Smooth muscle cell (in vitro differentiated cells): ENCODE measurements at regions not wholly inside any gene's neighbourhood (a gene's known extent, or its start where the extent isn't known, plus 50 kb on each side); places are given as distances from the start of the nearest gene placed in this dataset.

Experiments
- DNase-seq: peaks from one replicate; lab custom pipeline; 2025; ENCODE audit not compliant: unreplicated experiment; lab: John Stamatoyannopoulos, UW
- H2AFZ ChIP-seq: fragments of 200-600 bp; sonication (generic); 2 replicates; pipeline ENCODE4 v1.6.0; 2016; ENCODE audit warnings: antibody characterized with exemption, low read depth, mild to moderate bottlenecking
- H3F3A ChIP-seq: fragments of 200-600 bp; sonication (generic); 2 replicates; pipeline ENCODE4 v1.6.0; 2017; ENCODE audit warnings: antibody characterized with exemption, low read depth
- H3K27ac ChIP-seq: fragments of 200-600 bp; sonication (generic); 2 replicates; pipeline ENCODE4 v1.5.1; 2016; ENCODE audit warnings: low read depth, mild to moderate bottlenecking
- H3K27me3 ChIP-seq: fragments of 200-600 bp; sonication (generic); 2 replicates; pipeline ENCODE4 v1.6.1; 2016; ENCODE audit warnings: low read depth, mild to moderate bottlenecking
- H3K36me3 ChIP-seq: fragments of 200-600 bp; sonication (generic); 2 replicates; pipeline ENCODE4 v1.5.1; 2016; ENCODE audit warnings: low read depth
- H3K4me1 ChIP-seq: fragments of 200-600 bp; sonication (generic); 2 replicates; pipeline ENCODE4 v1.5.1; 2016; ENCODE audit warnings: low read depth
- H3K4me2 ChIP-seq: fragments of 200-600 bp; sonication (generic); 2 replicates; pipeline ENCODE4 v1.6.0; 2016; ENCODE audit warnings: mild to moderate bottlenecking
- H3K4me3 ChIP-seq: fragments of 200-600 bp; sonication (generic); 2 replicates; pipeline ENCODE4 v1.5.1; 2016; ENCODE audit warnings: mild to moderate bottlenecking
- H3K79me2 ChIP-seq: fragments of 200-600 bp; sonication (generic); 2 replicates; pipeline ENCODE4 v1.6.0; 2016; ENCODE audit warnings: low read depth, mild to moderate bottlenecking
- H3K9ac ChIP-seq: fragments of 200-600 bp; sonication (generic); 2 replicates; pipeline ENCODE4 v1.6.0; 2016; ENCODE audit warnings: low read depth
- H3K9me3 ChIP-seq: fragments of 200-600 bp; sonication (generic); replicated peaks from 2 replicates; pipeline ENCODE4 v1.5.1; 2016; ENCODE audit warnings: low read depth
- H4K20me1 ChIP-seq: fragments of 200-600 bp; sonication (generic); 2 replicates; pipeline ENCODE4 v1.6.0; 2016; ENCODE audit warnings: low read depth
- WGBS: methylation state at CpG from one replicate; pipeline ENCODE4 v1.1.7; 2016; ENCODE audit warnings: low lambda C conversion rate; 5-methylcytosine and 5-hydroxymethylcytosine counted together
- TF ChIP-seq, protein P1 (sequence below): fragments of 200-600 bp; sonication (generic); IDR thresholded peaks from 2 replicates; pipeline ENCODE4 v1.5.1; 2017; ENCODE audit warnings: borderline replicate concordance, mild to moderate bottlenecking, antibody characterized with exemption; ENCODE audit not compliant: insufficient read depth, poor library complexity, severe bottlenecking

DNA sequence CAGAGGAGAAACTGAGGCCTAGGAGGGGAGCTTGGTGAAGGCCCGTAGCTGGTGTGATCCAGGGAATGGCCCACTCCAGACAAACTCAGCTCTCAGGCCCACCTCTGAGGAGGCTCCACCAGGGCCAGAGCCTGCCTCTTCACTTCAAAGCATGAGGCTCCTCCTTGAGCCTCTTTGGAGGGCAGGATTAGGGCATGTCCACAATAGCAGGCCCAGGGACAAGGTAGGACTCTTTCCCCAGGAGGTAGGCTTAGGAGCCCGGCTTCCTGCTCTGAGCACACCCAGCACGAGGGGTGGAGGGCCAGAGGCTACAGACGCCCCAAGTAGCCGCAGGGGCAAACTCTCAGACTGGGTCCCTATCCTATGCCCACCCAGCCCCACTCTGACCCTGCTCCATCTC is 164.6 kb upstream of the ZMIZ1 start:
- no peaks in the 10 kb centered on the region for H3K4me1 ChIP-seq
- H3K79me2 ChIP-seq: no peaks in the 10 kb centered on the region
- no peaks in the 10 kb centered on the region for H3F3A ChIP-seq
- WGBS: 98% methylated on average over 5 of the region's 5 CpGs
- no peak overlapping the region for H3K27ac ChIP-seq
- H3K4me3 ChIP-seq: no peak overlapping the region
- no peak overlapping the region for H3K9ac ChIP-seq
- TF ChIP-seq, protein P1, sequence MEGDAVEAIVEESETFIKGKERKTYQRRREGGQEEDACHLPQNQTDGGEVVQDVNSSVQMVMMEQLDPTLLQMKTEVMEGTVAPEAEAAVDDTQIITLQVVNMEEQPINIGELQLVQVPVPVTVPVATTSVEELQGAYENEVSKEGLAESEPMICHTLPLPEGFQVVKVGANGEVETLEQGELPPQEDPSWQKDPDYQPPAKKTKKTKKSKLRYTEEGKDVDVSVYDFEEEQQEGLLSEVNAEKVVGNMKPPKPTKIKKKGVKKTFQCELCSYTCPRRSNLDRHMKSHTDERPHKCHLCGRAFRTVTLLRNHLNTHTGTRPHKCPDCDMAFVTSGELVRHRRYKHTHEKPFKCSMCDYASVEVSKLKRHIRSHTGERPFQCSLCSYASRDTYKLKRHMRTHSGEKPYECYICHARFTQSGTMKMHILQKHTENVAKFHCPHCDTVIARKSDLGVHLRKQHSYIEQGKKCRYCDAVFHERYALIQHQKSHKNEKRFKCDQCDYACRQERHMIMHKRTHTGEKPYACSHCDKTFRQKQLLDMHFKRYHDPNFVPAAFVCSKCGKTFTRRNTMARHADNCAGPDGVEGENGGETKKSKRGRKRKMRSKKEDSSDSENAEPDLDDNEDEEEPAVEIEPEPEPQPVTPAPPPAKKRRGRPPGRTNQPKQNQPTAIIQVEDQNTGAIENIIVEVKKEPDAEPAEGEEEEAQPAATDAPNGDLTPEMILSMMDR: no peak
- no peak for DNase-seq
- H3K36me3 ChIP-seq: no peaks in the 10 kb centered on the region
- H2AFZ ChIP-seq: no peak overlapping the region
- H4K20me1 ChIP-seq: no peaks in the 10 kb centered on the region
- no peaks in the 10 kb centered on the region for H3K27me3 ChIP-seq
- no peak overlapping the region for H3K4me2 ChIP-seq
- H3K9me3 ChIP-seq: no peaks in the 10 kb centered on the region

DNA sequence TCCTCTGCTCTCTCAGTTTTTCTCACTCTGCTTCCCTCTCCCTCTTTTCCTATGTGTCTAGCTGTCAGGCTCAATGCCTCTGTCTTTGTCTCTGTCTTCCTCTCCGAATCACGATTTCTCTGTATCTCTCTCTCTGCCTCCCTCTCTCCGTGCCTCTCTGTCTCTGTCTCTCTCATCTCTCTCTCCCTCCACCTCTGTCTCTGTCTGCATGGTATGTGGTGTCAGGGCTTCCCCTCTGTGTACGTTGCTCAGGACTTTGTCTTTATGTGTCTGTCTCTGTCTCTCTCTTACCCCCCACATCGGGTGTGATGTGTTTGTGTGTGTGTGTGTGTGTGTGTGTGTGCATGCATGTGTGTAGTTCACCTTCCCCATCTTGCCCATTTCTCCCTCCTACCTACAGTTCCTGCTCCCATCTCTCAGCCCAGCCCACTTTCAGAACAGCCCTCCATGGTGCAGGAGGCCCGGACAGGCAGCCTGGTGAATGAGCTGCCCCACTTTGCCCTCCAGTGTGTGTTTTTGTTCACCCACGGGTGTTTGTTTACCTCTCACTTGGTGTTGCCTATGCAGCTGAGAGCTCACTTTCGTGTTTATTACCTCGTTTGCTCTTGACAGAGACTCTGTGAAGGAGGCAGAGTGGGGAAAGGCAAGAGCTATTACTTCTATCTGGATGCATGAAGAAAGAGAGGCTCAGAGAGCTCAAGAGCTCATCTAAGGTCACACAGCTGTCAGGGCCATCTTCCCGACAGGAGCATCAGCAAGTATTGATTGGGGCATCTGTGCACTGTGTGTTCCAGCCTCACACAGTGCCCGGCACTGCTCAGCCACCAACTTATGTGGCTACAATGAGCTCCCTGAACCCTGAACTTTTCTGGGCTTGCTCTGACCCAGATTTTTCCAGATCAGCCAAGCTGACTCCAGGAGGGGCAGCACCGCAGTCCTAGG is 163.5 kb upstream of the ZMIZ1 start:
- Histone ChIP-seq H3K79me2 (no peaks in the 10 kb centered on the region), H3F3A (no peaks in the 10 kb centered on the region), H3K4me3 (no peak overlapping the region), H3K27me3 (no peaks in the 10 kb centered on the region), H2AFZ (no peak overlapping the region), H3K4me1 (no peaks in the 10 kb centered on the region), H3K9me3 (no peaks in the 10 kb centered on the region), H4K20me1 (no peaks in the 10 kb centered on the region), H3K4me2 (no peak overlapping the region), H3K36me3 (no peaks in the 10 kb centered on the region), H3K9ac (no peak overlapping the region), H3K27ac (no peak overlapping the region)
- DNase-seq: no peak
- 86% methylated on average over 12 of the region's 12 CpGs for WGBS
- TF ChIP-seq, protein P1: no peak

DNA sequence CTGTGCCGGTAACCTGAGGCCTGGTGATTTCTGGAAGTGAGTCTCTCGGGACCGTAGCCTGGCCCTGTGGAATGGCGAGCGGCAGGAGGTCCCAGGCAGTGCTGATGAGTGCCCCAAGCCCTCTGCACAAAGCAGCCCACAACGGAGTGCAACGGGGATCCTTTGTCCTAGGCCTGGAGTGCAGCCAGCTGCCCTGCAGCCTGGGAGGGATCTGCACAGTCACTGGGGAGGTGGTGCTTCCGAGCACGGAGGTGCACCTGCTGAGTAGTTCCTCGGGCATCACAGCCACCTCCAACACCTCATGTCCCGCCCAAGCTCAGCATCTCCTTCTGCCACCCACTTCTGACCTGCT is 162.8 kb upstream of the ZMIZ1 start:
- H3F3A ChIP-seq: no peaks in the 10 kb centered on the region
- H3K9me3 ChIP-seq: no peaks in the 10 kb centered on the region
- H3K9ac ChIP-seq: no peak overlapping the region
- H3K4me2 ChIP-seq: no peak overlapping the region
- no peaks in the 10 kb centered on the region for H3K27me3 ChIP-seq
- no peak overlapping the region for H2AFZ ChIP-seq
- no peaks in the 10 kb centered on the region for H4K20me1 ChIP-seq
- H3K4me1 ChIP-seq: no peaks in the 10 kb centered on the region
- no peak overlapping the region for H3K4me3 ChIP-seq
- 90% methylated on average over 11 of the region's 11 CpGs for WGBS
- H3K79me2 ChIP-seq: no peaks in the 10 kb centered on the region
- no peaks in the 10 kb centered on the region for H3K36me3 ChIP-seq
- TF ChIP-seq, protein P1: no peak
- no peak overlapping the region for H3K27ac ChIP-seq
- no peak for DNase-seq
